GM12878 (cell line): ENCODE measurements at regions not wholly inside any gene's neighbourhood (a gene's known extent, or its start where the extent isn't known, plus 50 kb on each side); places are given as distances from the start of the nearest gene placed in this dataset.

Source experiments
- ATAC-seq: fragments of 200-7000 bp; cut with Tn5 transposase; 3 replicates; pipeline ENCODE4 v1.9.1; 2020; ENCODE audit warnings: mild to moderate bottlenecking, moderate library complexity
- BruUV-seq: library from RNA; stranded (reverse); fragments of 400-500 nt; replicated peaks from 2 replicates; lab custom pipeline; 2021; lab: Mats Ljungman, UMichigan
- CTCF ChIA-PET: fragments of 300-600 bp; sonication (Branson Sonifier 250); formaldehyde crosslinking; extraction: SDS; loops from one replicate; lab custom pipeline; 2021; ENCODE audit warnings: inconsistent platforms; lab: Yijun Ruan, JAX
- POLR2A ChIA-PET: fragments of 350-600 bp; formaldehyde crosslinking; extraction: SDS; loops from one replicate; lab custom pipeline; 2021; ENCODE audit warnings: inconsistent platforms; lab: Charles Lee
- RAD21 ChIA-PET: fragments of 300-600 bp; sonication (Branson Sonifier 250); formaldehyde crosslinking; loops from one replicate; lab custom pipeline; 2023; ENCODE audit warnings: antibody characterized with exemption; ENCODE audit not compliant: unreplicated experiment; lab: Charles Lee
- SMC1A ChIA-PET: fragments of 300-600 bp; sonication (Branson Sonifier 250); formaldehyde crosslinking; loops from one replicate; lab custom pipeline; 2023; ENCODE audit not compliant: unreplicated experiment, uncharacterized antibody; lab: Charles Lee
- DNase-seq: peaks from one replicate; pipeline ENCODE4 v3.0.0-alpha.2; 2011; ENCODE audit warnings: low read depth, low spot score
- FAIRE-seq: peaks from 3 replicates; lab custom pipeline; 2011; peaks lifted over from hg19 to GRCh38; lab: Jason Lieb, UNC
- H2AFZ ChIP-seq: 2 replicates; pipeline ENCODE4 v1.6.0; 2011; ENCODE audit warnings: low read depth, low read length, control low read depth; ENCODE audit not compliant: control insufficient read depth
- H3K27ac ChIP-seq: 2 replicates; pipeline ENCODE4 v1.5.1; 2011; ENCODE audit warnings: control low read depth; ENCODE audit not compliant: control insufficient read depth, insufficient read depth
- H3K27me3 ChIP-seq, 2 experiments: replicated peaks in 1 of 2; 2 replicates each; pipeline versions ENCODE4 v1.6.0 to v1.6.1; 2011; ENCODE audit warnings: low read length in 1 of 2; ENCODE audit not compliant: control insufficient read depth in 2 of 2, insufficient read depth in 2 of 2
- H3K36me3 ChIP-seq, 2 experiments: 2 replicates each; pipeline ENCODE4 v1.5.1; 2011; ENCODE audit warnings: low read length in 1 of 2; ENCODE audit not compliant: control insufficient read depth in 2 of 2, insufficient read depth in 2 of 2
- H3K4me1 ChIP-seq: 2 replicates; pipeline ENCODE4 v1.6.1; 2011; ENCODE audit warnings: mild to moderate bottlenecking, low read length, moderate library complexity, mixed read lengths; ENCODE audit not compliant: control insufficient read depth, insufficient read depth
- H3K4me2 ChIP-seq: 2 replicates; pipeline ENCODE4 v1.6.0; 2011; ENCODE audit warnings: control low read depth; ENCODE audit not compliant: control insufficient read depth, insufficient read depth
- H3K4me3 ChIP-seq: fragments of 200-600 bp; sonication (generic); 2 replicates; pipeline ENCODE4 v1.5.1; 2016
- H3K79me2 ChIP-seq: 2 replicates; pipeline ENCODE4 v1.6.0; 2011; ENCODE audit warnings: low read length; ENCODE audit not compliant: control insufficient read depth, insufficient read depth
- H3K9ac ChIP-seq: 2 replicates; pipeline ENCODE4 v1.8.0; 2011; ENCODE audit warnings: low read length, control low read depth, mixed read lengths; ENCODE audit not compliant: control insufficient read depth, insufficient read depth
- H3K9me3 ChIP-seq: replicated peaks from 3 replicates; pipeline ENCODE4 v1.5.1; 2011; ENCODE audit warnings: mild to moderate bottlenecking, low read length; ENCODE audit not compliant: control insufficient read depth, insufficient read depth
- H4K20me1 ChIP-seq: 2 replicates; pipeline ENCODE4 v1.6.0; 2011; ENCODE audit not compliant: control insufficient read depth, insufficient read depth
- CREB1 ChIP-seq: IDR thresholded peaks from 2 replicates; pipeline ENCODE4 v1.6.1; 2012; ENCODE audit warnings: low read depth, mild to moderate bottlenecking, inconsistent platforms
- GABPA ChIP-seq: IDR thresholded peaks from 2 replicates; pipeline ENCODE4 v1.6.1; 2014; ENCODE audit warnings: antibody characterized with exemption, low read depth, mild to moderate bottlenecking, inconsistent platforms
- MXI1 ChIP-seq: fragments of 150-350 bp; IDR thresholded peaks from 2 replicates; pipeline ENCODE4 v1.6.1; 2011; ENCODE audit warnings: low read depth, mild to moderate bottlenecking, inconsistent platforms, low read length, improper control_type of control experiment
- PKNOX1 ChIP-seq: fragments of 450-650 bp; IDR thresholded peaks from 2 replicates; pipeline ENCODE4 v1.6.1; 2016; ENCODE audit warnings: mild to moderate bottlenecking
- POLR2A ChIP-seq: IDR thresholded peaks from 2 replicates; pipeline ENCODE4 v1.6.1; 2011; ENCODE audit warnings: low read depth, mild to moderate bottlenecking, low read length
- STAT3 ChIP-seq: IDR thresholded peaks from 2 replicates; pipeline ENCODE4 v1.6.1; 2011; ENCODE audit warnings: low read depth, low read length, improper control_type of control experiment
- SUZ12 ChIP-seq: fragments of 200-600 bp; sonication (generic); IDR thresholded peaks from one replicate; pipeline ENCODE4 v1.6.1; 2018; ENCODE audit warnings: antibody characterized with exemption, mild to moderate bottlenecking; ENCODE audit not compliant: unreplicated experiment
- WGBS: methylation state at CpG from one replicate; pipeline ENCODE4 v1.1.6; 2016; ENCODE audit warnings: low lambda C conversion rate; ENCODE audit not compliant: insufficient replicate concordance, insufficient coverage; ENCODE audit errors: missing lambda C conversion rate; 5-methylcytosine and 5-hydroxymethylcytosine counted together
- in situ Hi-C: fragments of 300-500 bp; cut with MboI; formaldehyde crosslinking; loops from 9 replicates; pipeline ENCODE4 v1.14.3; 2018; ENCODE audit warnings: mixed read lengths
- intact Hi-C: fragments of 100-400 bp; cut with micrococcal nuclease; formaldehyde crosslinking; loops from one replicate; pipeline ENCODE4 v1.14.2; 2022; ENCODE audit not compliant: unreplicated experiment
- TF ChIP-seq, protein P1 (sequence below): fragments of 450-650 bp; IDR thresholded peaks from 2 replicates; pipeline ENCODE4 v1.6.1; 2017; ENCODE audit warnings: mild to moderate bottlenecking
- TF ChIP-seq, protein P2 (sequence below): fragments of 450-650 bp; IDR thresholded peaks from 2 replicates; pipeline ENCODE4 v1.6.1; 2017; ENCODE audit warnings: mild to moderate bottlenecking, moderate library complexity
- TF ChIP-seq, protein P3 (sequence below): fragments of 450-650 bp; IDR thresholded peaks from 2 replicates; pipeline ENCODE4 v1.6.1; 2017; ENCODE audit warnings: mild to moderate bottlenecking, moderate library complexity

DNA sequence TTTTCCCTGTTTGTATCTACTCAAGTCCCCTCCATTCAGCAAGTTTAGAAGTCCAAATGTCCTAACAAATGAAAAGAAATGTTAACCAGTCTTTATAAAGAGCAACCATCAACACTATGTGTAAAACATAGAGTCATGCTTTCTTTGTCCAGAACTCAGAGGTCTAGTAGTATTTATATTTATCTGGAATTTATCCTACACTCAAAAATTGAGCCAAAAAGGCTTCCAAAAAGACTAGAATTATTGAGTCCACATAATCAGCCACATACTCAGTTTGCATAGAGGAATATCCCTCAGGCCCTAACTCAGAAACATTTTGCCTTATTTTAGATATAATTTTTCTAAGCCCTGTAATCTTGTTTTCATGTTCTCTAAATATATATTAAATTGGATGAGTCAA is 455.0 kb downstream of the COL12A1 start (continued):
- TF ChIP-seq PKNOX1, result no peak

DNA sequence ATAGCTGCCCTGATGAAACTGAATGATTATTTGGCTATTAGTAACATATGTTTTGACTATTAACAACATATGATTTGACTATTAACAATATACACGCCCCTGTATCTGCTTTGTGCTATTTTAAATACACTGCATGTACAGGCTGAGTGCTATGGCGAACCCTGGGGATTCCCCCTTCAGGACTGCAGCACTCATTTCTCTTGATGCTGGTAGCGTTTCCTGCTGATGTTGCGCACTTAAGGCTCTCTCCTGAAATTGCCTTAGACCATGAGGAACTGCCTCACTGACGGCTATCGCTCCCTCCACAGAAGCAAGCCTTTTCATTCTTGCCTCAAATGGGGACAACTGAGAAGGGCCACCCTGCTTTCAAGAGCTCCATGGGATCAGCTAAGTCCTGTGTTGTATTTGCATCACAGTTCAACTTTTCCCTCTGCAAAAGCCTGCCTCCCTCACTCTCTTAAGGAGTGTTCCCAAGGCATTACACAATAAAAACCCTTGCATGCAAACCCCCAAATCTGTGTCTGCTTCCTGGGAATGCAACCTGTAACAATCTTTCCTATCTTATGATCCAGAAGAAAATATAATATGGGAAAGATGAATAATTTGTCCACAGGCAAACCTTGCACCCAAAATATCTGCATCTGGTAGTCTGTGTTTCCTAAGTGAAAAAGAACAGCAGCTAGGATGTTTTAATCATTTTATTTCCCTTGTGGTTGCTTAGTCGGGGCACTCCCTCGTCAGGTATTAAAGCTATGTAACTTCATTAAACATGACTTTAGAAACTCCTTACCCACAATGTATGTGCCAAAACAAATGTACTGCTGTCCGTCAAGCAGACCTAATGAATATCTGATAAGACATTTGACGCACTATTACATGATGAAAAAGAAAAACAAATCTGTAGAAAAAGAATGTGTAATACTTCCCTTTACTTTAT is 456.4 kb downstream of the COL12A1 start:
- no peaks in the 10 kb centered on the region for H3K79me2 ChIP-seq
- POLR2A ChIA-PET, result no interaction called here
- in situ Hi-C loops, result no loop called here
- H3K4me2 ChIP-seq, result no peak overlapping the region
- H3K4me1 ChIP-seq, result no peaks in the 10 kb centered on the region
- no peaks in the 10 kb centered on the region for H3K27me3 ChIP-seq
- CTCF ChIA-PET, result interaction anchor here (0.6 kb wide), 1 partner anchor 396 kb away, joined by 3 read pairs; no protein-coding TSS in a partner anchor
- H3K36me3 ChIP-seq, result no peaks in the 10 kb centered on the region
- DNase-seq (no peak), FAIRE-seq (no peak), ATAC-seq (peak; percentile 83)
- WGBS, result 27% methylated on average over 10 of the region's 10 CpGs
- BruUV-seq, result no TSS peak
- no peak overlapping the region for H3K9ac ChIP-seq
- H3K9me3 ChIP-seq, result no peaks in the 10 kb centered on the region
- SMC1A ChIA-PET, result no interaction called here
- no peaks in the 10 kb centered on the region for H4K20me1 ChIP-seq
- no peak overlapping the region for H3K27ac ChIP-seq
- RAD21 ChIA-PET, result no interaction called here
- no peak overlapping the region for H3K4me3 ChIP-seq
- no peak overlapping the region for H2AFZ ChIP-seq
- intact Hi-C loops, result loop anchor here (10.0 kb wide), 1 partner anchor 455 kb away; the partner anchor contains the start of gene COL12A1
- TF ChIP-seq CREB1 (no peak), MXI1 (no peak), GABPA (no peak), POLR2A (no peak), STAT3 (no peak), SUZ12 (no peak)
- TF ChIP-seq, protein P1, sequence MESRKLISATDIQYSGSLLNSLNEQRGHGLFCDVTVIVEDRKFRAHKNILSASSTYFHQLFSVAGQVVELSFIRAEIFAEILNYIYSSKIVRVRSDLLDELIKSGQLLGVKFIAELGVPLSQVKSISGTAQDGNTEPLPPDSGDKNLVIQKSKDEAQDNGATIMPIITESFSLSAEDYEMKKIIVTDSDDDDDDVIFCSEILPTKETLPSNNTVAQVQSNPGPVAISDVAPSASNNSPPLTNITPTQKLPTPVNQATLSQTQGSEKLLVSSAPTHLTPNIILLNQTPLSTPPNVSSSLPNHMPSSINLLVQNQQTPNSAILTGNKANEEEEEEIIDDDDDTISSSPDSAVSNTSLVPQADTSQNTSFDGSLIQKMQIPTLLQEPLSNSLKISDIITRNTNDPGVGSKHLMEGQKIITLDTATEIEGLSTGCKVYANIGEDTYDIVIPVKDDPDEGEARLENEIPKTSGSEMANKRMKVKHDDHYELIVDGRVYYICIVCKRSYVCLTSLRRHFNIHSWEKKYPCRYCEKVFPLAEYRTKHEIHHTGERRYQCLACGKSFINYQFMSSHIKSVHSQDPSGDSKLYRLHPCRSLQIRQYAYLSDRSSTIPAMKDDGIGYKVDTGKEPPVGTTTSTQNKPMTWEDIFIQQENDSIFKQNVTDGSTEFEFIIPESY, result no peak
- TF ChIP-seq, protein P2, sequence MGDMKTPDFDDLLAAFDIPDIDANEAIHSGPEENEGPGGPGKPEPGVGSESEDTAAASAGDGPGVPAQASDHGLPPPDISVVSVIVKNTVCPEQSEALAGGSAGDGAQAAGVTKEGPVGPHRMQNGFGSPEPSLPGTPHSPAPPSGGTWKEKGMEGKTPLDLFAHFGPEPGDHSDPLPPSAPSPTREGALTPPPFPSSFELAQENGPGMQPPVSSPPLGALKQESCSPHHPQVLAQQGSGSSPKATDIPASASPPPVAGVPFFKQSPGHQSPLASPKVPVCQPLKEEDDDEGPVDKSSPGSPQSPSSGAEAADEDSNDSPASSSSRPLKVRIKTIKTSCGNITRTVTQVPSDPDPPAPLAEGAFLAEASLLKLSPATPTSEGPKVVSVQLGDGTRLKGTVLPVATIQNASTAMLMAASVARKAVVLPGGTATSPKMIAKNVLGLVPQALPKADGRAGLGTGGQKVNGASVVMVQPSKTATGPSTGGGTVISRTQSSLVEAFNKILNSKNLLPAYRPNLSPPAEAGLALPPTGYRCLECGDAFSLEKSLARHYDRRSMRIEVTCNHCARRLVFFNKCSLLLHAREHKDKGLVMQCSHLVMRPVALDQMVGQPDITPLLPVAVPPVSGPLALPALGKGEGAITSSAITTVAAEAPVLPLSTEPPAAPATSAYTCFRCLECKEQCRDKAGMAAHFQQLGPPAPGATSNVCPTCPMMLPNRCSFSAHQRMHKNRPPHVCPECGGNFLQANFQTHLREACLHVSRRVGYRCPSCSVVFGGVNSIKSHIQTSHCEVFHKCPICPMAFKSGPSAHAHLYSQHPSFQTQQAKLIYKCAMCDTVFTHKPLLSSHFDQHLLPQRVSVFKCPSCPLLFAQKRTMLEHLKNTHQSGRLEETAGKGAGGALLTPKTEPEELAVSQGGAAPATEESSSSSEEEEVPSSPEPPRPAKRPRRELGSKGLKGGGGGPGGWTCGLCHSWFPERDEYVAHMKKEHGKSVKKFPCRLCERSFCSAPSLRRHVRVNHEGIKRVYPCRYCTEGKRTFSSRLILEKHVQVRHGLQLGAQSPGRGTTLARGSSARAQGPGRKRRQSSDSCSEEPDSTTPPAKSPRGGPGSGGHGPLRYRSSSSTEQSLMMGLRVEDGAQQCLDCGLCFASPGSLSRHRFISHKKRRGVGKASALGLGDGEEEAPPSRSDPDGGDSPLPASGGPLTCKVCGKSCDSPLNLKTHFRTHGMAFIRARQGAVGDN, result no peak
- TF ChIP-seq, protein P3, sequence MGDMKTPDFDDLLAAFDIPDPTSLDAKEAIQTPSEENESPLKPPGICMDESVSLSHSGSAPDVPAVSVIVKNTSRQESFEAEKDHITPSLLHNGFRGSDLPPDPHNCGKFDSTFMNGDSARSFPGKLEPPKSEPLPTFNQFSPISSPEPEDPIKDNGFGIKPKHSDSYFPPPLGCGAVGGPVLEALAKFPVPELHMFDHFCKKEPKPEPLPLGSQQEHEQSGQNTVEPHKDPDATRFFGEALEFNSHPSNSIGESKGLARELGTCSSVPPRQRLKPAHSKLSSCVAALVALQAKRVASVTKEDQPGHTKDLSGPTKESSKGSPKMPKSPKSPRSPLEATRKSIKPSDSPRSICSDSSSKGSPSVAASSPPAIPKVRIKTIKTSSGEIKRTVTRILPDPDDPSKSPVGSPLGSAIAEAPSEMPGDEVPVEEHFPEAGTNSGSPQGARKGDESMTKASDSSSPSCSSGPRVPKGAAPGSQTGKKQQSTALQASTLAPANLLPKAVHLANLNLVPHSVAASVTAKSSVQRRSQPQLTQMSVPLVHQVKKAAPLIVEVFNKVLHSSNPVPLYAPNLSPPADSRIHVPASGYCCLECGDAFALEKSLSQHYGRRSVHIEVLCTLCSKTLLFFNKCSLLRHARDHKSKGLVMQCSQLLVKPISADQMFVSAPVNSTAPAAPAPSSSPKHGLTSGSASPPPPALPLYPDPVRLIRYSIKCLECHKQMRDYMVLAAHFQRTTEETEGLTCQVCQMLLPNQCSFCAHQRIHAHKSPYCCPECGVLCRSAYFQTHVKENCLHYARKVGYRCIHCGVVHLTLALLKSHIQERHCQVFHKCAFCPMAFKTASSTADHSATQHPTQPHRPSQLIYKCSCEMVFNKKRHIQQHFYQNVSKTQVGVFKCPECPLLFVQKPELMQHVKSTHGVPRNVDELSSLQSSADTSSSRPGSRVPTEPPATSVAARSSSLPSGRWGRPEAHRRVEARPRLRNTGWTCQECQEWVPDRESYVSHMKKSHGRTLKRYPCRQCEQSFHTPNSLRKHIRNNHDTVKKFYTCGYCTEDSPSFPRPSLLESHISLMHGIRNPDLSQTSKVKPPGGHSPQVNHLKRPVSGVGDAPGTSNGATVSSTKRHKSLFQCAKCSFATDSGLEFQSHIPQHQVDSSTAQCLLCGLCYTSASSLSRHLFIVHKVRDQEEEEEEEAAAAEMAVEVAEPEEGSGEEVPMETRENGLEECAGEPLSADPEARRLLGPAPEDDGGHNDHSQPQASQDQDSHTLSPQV, result no peak
